SK-N-SH (cell line): ENCODE measurements at regions not wholly inside any gene's neighbourhood (a gene's known extent, or its start where the extent isn't known, plus 50 kb on each side); places are given as distances from the start of the nearest gene placed in this dataset.

Experiments used
- CTCF ChIA-PET: fragments of 300-600, 350-600 bp; formaldehyde crosslinking; extraction: SDS; loops from one replicate; lab custom pipeline; 2021; lab: Yijun Ruan, JAX
- POLR2A ChIA-PET: fragments of 350-600 bp; sonication (Branson Sonifier 250); formaldehyde crosslinking; extraction: SDS; loops from one replicate; lab custom pipeline; 2020; ENCODE audit warnings: antibody characterized with exemption, inconsistent platforms; lab: Yijun Ruan, JAX
- DNase-seq: peaks from one replicate; pipeline ENCODE4 v3.0.0; 2012
- H2AFZ ChIP-seq: fragments of 200-600 bp; sonication (generic); 2 replicates; pipeline ENCODE4 v1.8.1; 2016; ENCODE audit warnings: antibody characterized with exemption, mild to moderate bottlenecking, low read depth
- H3F3A ChIP-seq: fragments of 200-600 bp; sonication (generic); replicated peaks from 2 replicates; pipeline ENCODE3; 2016; ENCODE audit warnings: antibody characterized with exemption, mild to moderate bottlenecking; ENCODE audit not compliant: insufficient read depth
- H3K27ac ChIP-seq, 2 experiments: fragments of 200-500 bp in 1 of 2; fragments of 200-600 bp in 1 of 2; sonication (Bioruptor generic) in 1 of 2; sonication (generic), shearing (Covaris generic) in 1 of 2; 2 replicates each; pipeline versions ENCODE4 v1.5.1 to v1.6.1; 2014 to 2016; ENCODE audit warnings: low read depth in 2 of 2, inconsistent platforms in 1 of 2, low read length in 1 of 2, mild to moderate bottlenecking in 1 of 2, mixed read lengths in 1 of 2
- H3K27me3 ChIP-seq: fragments of 200-600 bp; sonication (generic), shearing (Covaris generic); 2 replicates; pipeline ENCODE4 v1.6.1; 2016; ENCODE audit warnings: mixed run types; ENCODE audit not compliant: insufficient read depth
- H3K36me3 ChIP-seq, 2 experiments: fragments of 200-500 bp in 1 of 2; fragments of 200-600 bp in 1 of 2; sonication (Bioruptor generic) in 1 of 2; sonication (generic) in 1 of 2; replicated peaks in 1 of 2; 2 replicates each; pipeline versions ENCODE3 to v1.5.1; 2014 to 2016; ENCODE audit warnings: low read length in 1 of 2, mild to moderate bottlenecking in 1 of 2; ENCODE audit not compliant: insufficient read depth in 2 of 2, control insufficient read depth in 1 of 2
- H3K4me1 ChIP-seq, 2 experiments: fragments of 200-500 bp in 1 of 2; fragments of 200-600 bp in 1 of 2; sonication (Bioruptor generic) in 1 of 2; sonication (generic), shearing (Covaris generic) in 1 of 2; 2 replicates each; pipeline versions ENCODE4 v1.5.1 to v1.6.1; 2014 to 2016; ENCODE audit warnings: low read depth in 1 of 2, low read length in 1 of 2, mixed run types in 1 of 2; ENCODE audit not compliant: insufficient read depth in 2 of 2, control insufficient read depth in 1 of 2
- H3K4me2 ChIP-seq: fragments of 200-600 bp; sonication (generic), shearing (Covaris generic); 2 replicates; pipeline ENCODE4 v1.6.1; 2017; ENCODE audit warnings: mixed run types
- H3K4me3 ChIP-seq, 2 experiments: fragments of 200-500 bp in 1 of 2; fragments of 200-600 bp in 1 of 2; sonication (Bioruptor generic) in 1 of 2; sonication (generic), shearing (Covaris generic) in 1 of 2; 2 replicates each; pipeline versions ENCODE4 v1.5.1 to v1.8.1; 2014 to 2016; ENCODE audit warnings: low read depth in 2 of 2, inconsistent platforms in 1 of 2, low read length in 1 of 2, mild to moderate bottlenecking in 1 of 2, mixed read lengths in 1 of 2, moderate library complexity in 1 of 2
- H3K79me2 ChIP-seq: fragments of 200-600 bp; sonication (generic); 2 replicates; pipeline ENCODE4 v1.8.1; 2017; ENCODE audit warnings: mild to moderate bottlenecking; ENCODE audit not compliant: insufficient read depth
- H3K9ac ChIP-seq: fragments of 200-600 bp; sonication (generic); 2 replicates; pipeline ENCODE4 v1.6.1; 2017; ENCODE audit warnings: mixed run types
- H3K9me2 ChIP-seq: fragments of 200-600 bp; sonication (generic); 2 replicates; pipeline ENCODE4 v1.6.1; 2017; ENCODE audit warnings: mixed run types
- H3K9me3 ChIP-seq: fragments of 200-600 bp; sonication (generic); 2 replicates; pipeline ENCODE4 v1.6.1; 2017; ENCODE audit warnings: mixed run types, mild to moderate bottlenecking, moderate library complexity
- H4K20me1 ChIP-seq: fragments of 200-600 bp; sonication (generic); 2 replicates; pipeline ENCODE4 v1.6.1; 2017; ENCODE audit warnings: mild to moderate bottlenecking, mixed run types; ENCODE audit not compliant: insufficient read depth
- CHD2 ChIP-seq: fragments of 150-350 bp; IDR thresholded peaks from 2 replicates; pipeline ENCODE4 v1.6.1; 2018; ENCODE audit warnings: low read length; ENCODE audit not compliant: partially characterized antibody
- EP300 ChIP-seq, 2 experiments: IDR thresholded peaks; 2 replicates each; pipeline versions ENCODE4 v1.4.0 to v1.6.1; 2012; ENCODE audit warnings: borderline replicate concordance in 1 of 2, low read depth in 1 of 2, low read length in 1 of 2
- FOSL2 ChIP-seq: IDR thresholded peaks from 2 replicates; pipeline ENCODE4 v1.4.0; 2012; ENCODE audit warnings: low read depth, mild to moderate bottlenecking, moderate library complexity, borderline replicate concordance
- FOXM1 ChIP-seq: IDR thresholded peaks from 2 replicates; pipeline ENCODE4 v1.4.0; 2012; ENCODE audit warnings: low read depth, mild to moderate bottlenecking
- GABPA ChIP-seq: IDR thresholded peaks from 2 replicates; pipeline ENCODE4 v1.4.0; 2012; ENCODE audit warnings: low read depth, mild to moderate bottlenecking
- GATA2 ChIP-seq: sonication (generic); formaldehyde crosslinking; IDR thresholded peaks from 2 replicates; pipeline ENCODE4 v1.5.0; 2020; ENCODE audit warnings: mild to moderate bottlenecking, missing genetic modification reagents
- JUND ChIP-seq: IDR thresholded peaks from 2 replicates; pipeline ENCODE4 v1.4.0; 2012
- MEF2A ChIP-seq: IDR thresholded peaks from 2 replicates; pipeline ENCODE4 v1.4.0; 2012; ENCODE audit warnings: low read depth, borderline replicate concordance
- MXI1 ChIP-seq: IDR thresholded peaks from 2 replicates; pipeline ENCODE4 v1.6.1; 2012; ENCODE audit warnings: mild to moderate bottlenecking, low read depth, low read length, improper control_type of control experiment
- NFIC ChIP-seq: IDR thresholded peaks from 2 replicates; pipeline ENCODE4 v1.4.0; 2012; ENCODE audit warnings: borderline replicate concordance
- RAD21 ChIP-seq: IDR thresholded peaks from 2 replicates; pipeline ENCODE4 v1.6.1; 2012; ENCODE audit warnings: mild to moderate bottlenecking, low read length
- RCOR1 ChIP-seq: fragments of 150-350 bp; IDR thresholded peaks from 2 replicates; pipeline ENCODE4 v1.6.1; 2017; ENCODE audit warnings: antibody characterized with exemption, low read length
- SIN3A ChIP-seq: IDR thresholded peaks from 2 replicates; pipeline ENCODE4 v1.6.1; 2012; ENCODE audit warnings: low read depth, mild to moderate bottlenecking, low read length, moderate library complexity, borderline replicate concordance
- TAF1 ChIP-seq: IDR thresholded peaks from 2 replicates; pipeline ENCODE4 v1.6.1; 2012; ENCODE audit warnings: low read depth, mild to moderate bottlenecking, low read length, moderate library complexity, borderline replicate concordance
- YY1 ChIP-seq: IDR thresholded peaks from 2 replicates; pipeline ENCODE4 v1.4.0; 2012; ENCODE audit warnings: low read depth, mild to moderate bottlenecking
- WGBS: methylation state at CpG from one replicate; pipeline ENCODE4 v1.1.6; 2017; ENCODE audit warnings: low lambda C conversion rate; 5-methylcytosine and 5-hydroxymethylcytosine counted together
- TF ChIP-seq, protein P1 (sequence below): IDR thresholded peaks from 2 replicates; pipeline ENCODE4 v1.6.1; 2012; ENCODE audit warnings: mild to moderate bottlenecking, low read depth, low read length, moderate library complexity

DNA sequence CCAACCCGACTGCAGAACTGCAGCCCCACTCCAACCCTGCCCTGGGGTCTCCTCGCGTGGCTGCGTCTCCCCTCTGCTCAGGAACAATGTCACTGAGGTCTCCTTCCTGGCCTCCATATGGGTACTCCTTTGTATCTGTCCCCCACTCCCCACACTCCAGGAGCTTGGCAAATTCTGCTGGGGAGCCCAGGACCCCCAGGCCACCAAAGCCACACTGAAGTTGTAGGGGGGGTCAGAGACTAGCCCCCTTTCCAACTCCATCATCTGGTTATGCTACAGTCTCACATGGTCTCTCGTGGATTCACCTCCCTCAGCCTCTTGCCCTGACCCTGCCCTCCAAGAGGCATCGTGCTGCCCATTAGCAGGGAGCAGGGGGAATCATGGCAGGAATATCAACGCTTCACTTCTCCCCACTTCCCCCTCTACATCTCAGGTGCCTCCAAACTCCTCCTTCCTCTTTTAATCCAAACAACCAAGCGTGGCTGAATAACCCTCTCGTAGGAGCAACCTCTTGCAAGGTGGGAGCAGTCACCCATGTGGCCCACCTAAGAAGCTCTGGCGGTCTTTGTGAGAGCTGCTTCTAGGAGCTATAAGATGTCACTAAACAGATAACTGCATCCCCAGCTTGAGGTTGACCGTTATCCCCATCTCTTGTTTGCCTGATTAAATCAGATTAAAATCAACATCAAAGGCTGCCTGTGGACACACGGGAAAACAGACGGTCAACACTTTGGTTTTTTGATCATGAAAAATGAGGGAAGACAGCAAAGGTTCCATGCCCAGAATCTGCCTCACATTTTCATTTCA is 86.4 kb downstream of the MIS18A start:
- H3K9me3 ChIP-seq: no peaks in the 10 kb centered on the region
- no peak for DNase-seq
- no peak overlapping the region for H3K27ac ChIP-seq
- no peaks in the 10 kb centered on the region for H3F3A ChIP-seq
- peaks cover 0 to 11% of the 10 kb centered on the region in 2 experiments; a peak in 1 of 4 replicates for H3K4me1 ChIP-seq
- H3K9ac ChIP-seq: no peak overlapping the region
- no peaks in the 10 kb centered on the region for H3K79me2 ChIP-seq
- no peaks in the 10 kb centered on the region for H3K36me3 ChIP-seq
- H3K4me3 ChIP-seq: no peak overlapping the region
- ChIA-PET CTCF (interaction anchor here (0.9 kb wide), 1 partner anchor 10 kb away, joined by 5 read pairs; no protein-coding TSS in a partner anchor), POLR2A (no interaction called here)
- no peaks in the 10 kb centered on the region for H3K9me2 ChIP-seq
- H3K27me3 ChIP-seq: no peaks in the 10 kb centered on the region
- H2AFZ ChIP-seq: no peak overlapping the region
- no peak overlapping the region for H3K4me2 ChIP-seq
- no peaks in the 10 kb centered on the region for H4K20me1 ChIP-seq
- WGBS: 52% methylated on average over 13 of the region's 13 CpGs
- no peak for TF ChIP-seq RAD21
- TF ChIP-seq RCOR1: no peak
- no peak for TF ChIP-seq FOSL2
- no peak for TF ChIP-seq EP300 (IDR thresholded peaks at IDR 0.05; ENCODE audit: borderline replicate concordance in 1 of 2, low read depth in 1 of 2, low read length in 1 of 2)
- no peak for TF ChIP-seq FOXM1
- TF ChIP-seq SIN3A: no peak
- TF ChIP-seq, protein P1, sequence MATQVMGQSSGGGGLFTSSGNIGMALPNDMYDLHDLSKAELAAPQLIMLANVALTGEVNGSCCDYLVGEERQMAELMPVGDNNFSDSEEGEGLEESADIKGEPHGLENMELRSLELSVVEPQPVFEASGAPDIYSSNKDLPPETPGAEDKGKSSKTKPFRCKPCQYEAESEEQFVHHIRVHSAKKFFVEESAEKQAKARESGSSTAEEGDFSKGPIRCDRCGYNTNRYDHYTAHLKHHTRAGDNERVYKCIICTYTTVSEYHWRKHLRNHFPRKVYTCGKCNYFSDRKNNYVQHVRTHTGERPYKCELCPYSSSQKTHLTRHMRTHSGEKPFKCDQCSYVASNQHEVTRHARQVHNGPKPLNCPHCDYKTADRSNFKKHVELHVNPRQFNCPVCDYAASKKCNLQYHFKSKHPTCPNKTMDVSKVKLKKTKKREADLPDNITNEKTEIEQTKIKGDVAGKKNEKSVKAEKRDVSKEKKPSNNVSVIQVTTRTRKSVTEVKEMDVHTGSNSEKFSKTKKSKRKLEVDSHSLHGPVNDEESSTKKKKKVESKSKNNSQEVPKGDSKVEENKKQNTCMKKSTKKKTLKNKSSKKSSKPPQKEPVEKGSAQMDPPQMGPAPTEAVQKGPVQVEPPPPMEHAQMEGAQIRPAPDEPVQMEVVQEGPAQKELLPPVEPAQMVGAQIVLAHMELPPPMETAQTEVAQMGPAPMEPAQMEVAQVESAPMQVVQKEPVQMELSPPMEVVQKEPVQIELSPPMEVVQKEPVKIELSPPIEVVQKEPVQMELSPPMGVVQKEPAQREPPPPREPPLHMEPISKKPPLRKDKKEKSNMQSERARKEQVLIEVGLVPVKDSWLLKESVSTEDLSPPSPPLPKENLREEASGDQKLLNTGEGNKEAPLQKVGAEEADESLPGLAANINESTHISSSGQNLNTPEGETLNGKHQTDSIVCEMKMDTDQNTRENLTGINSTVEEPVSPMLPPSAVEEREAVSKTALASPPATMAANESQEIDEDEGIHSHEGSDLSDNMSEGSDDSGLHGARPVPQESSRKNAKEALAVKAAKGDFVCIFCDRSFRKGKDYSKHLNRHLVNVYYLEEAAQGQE: no peak
- TF ChIP-seq MXI1: no peak
- TF ChIP-seq YY1: no peak
- no peak for TF ChIP-seq JUND
- no peak for TF ChIP-seq CHD2
- TF ChIP-seq GABPA: no peak
- TF ChIP-seq TAF1: no peak
- no peak for TF ChIP-seq MEF2A
- TF ChIP-seq NFIC: no peak
- TF ChIP-seq GATA2 (CRISPR knock-in tag): no peak
